ENCODE measurements at regions not wholly inside any gene's neighbourhood (a gene's known extent, or its start where the extent isn't known, plus 50 kb on each side); places are given as distances from the start of the nearest gene placed in this dataset.

- TF ChIP-seq CTCF (IDR thresholded peaks at IDR 0.05) (no peak), POLR2A (IDR thresholded peaks at IDR 0.05) (no peak)
Observed at GRCh38 chr1:166703141-166703540, 136.1 kb upstream of the POGK start.

Measured in Peyer's patch (tissue), 4 donors.